Upper lobe of right lung (tissue), 1 donor: ENCODE measurements at regions not wholly inside any gene's neighbourhood (a gene's known extent, or its start where the extent isn't known, plus 50 kb on each side); places are given as distances from the start of the nearest gene placed in this dataset.
"Not testable (repeated sequence)": the region's sequence is repeated elsewhere in the genome, so short reads cannot be mapped to it uniquely, and the experiment has no call there.

Experiments used
- ATAC-seq: fragments of 200-7000 bp; cut with Tn5 transposase; one replicate; pipeline ENCODE4 v1.9.1; 2020; ENCODE audit warnings: mild to moderate bottlenecking, moderate library complexity
- DNase-seq: peaks from one replicate; pipeline ENCODE4 v3.0.0-alpha.2; 2020
- H3K27ac ChIP-seq: fragments of 200-600 bp; one replicate; pipeline ENCODE4 v1.8.0; 2022
- H3K27me3 ChIP-seq: fragments of 200-600 bp; one replicate; pipeline ENCODE4 v1.8.0; 2022; ENCODE audit warnings: mild to moderate bottlenecking
- H3K36me3 ChIP-seq: fragments of 200-600 bp; one replicate; pipeline ENCODE4 v1.8.0; 2022
- H3K4me1 ChIP-seq: fragments of 200-600 bp; one replicate; pipeline ENCODE4 v1.8.0; 2022
- H3K4me3 ChIP-seq: fragments of 200-600 bp; one replicate; pipeline ENCODE4 v1.8.0; 2022; ENCODE audit warnings: mild to moderate bottlenecking
- H3K9me3 ChIP-seq: fragments of 200-600 bp; one replicate; pipeline ENCODE4 v1.8.0; 2022
- intact Hi-C: fragments of 100-400 bp; cut with DNase I; formaldehyde crosslinking; loops from one replicate; pipeline ENCODE4 v1.11.0; 2022
- TF ChIP-seq, protein P1 (sequence below): fragments of 200-600 bp; IDR thresholded peaks from one replicate; pipeline ENCODE4 v1.8.0; 2022; ENCODE audit warnings: antibody characterized with exemption
- donor health status: DM: no; HTN: yes; CAD: no; lungs with severe emphysema.

DNA sequence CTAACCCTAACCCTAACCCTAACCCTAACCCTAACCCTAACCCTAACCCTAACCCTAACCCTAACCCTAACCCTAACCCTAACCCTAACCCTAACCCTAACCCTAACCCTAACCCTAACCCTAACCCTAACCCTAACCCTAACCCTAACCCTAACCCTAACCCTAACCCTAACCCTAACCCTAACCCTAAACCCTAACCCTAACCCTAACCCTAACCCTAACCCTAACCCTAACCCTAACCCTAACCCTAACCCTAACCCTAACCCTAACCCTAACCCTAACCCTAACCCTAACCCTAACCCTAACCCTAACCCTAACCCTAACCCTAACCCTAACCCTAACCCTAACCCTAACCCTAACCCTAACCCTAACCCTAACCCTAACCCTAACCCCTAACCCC lies 80.6 kb upstream of the PLEKHG4B start:
- DNase-seq, H3K4me3 ChIP-seq: not testable (repeated sequence)

DNA sequence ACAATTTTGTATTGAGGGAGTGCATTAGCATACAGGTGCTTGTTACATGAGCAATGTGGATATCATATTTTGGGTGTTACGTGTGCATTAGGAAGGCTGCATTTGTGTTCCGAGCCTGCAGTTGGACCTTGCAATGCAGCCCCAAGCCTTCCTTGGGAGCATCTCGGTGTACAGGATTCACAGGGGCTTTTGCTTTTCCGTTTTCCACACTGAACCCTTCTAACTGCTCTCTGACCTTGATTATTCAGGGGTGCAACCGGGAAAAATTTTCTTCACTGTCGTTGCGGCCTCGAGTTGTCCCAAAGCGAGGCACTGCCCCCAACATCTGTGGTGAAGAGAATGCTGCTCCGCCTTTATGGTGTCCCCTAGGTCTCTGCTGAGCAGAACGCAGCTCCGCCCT lies 80.1 kb upstream of the PLEKHG4B start:
- TF ChIP-seq, protein P1, sequence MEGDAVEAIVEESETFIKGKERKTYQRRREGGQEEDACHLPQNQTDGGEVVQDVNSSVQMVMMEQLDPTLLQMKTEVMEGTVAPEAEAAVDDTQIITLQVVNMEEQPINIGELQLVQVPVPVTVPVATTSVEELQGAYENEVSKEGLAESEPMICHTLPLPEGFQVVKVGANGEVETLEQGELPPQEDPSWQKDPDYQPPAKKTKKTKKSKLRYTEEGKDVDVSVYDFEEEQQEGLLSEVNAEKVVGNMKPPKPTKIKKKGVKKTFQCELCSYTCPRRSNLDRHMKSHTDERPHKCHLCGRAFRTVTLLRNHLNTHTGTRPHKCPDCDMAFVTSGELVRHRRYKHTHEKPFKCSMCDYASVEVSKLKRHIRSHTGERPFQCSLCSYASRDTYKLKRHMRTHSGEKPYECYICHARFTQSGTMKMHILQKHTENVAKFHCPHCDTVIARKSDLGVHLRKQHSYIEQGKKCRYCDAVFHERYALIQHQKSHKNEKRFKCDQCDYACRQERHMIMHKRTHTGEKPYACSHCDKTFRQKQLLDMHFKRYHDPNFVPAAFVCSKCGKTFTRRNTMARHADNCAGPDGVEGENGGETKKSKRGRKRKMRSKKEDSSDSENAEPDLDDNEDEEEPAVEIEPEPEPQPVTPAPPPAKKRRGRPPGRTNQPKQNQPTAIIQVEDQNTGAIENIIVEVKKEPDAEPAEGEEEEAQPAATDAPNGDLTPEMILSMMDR: no peak
- Histone ChIP-seq H3K27me3 (no peaks in the 10 kb centered on the region), H3K36me3 (no peaks in the 10 kb centered on the region), H3K27ac (no peak overlapping the region), H3K4me3 (no peak overlapping the region), H3K4me1 (no peaks in the 10 kb centered on the region), H3K9me3 (no peaks in the 10 kb centered on the region)
- DNase-seq (no peak), ATAC-seq (no peak)
- intact Hi-C loops: no loop called here

More for the DNA sequence above, 80.6 kb upstream of the PLEKHG4B start:
- H3K27me3 ChIP-seq, intact Hi-C loops, H3K27ac ChIP-seq, H3K9me3 ChIP-seq, H3K36me3 ChIP-seq, ATAC-seq, H3K4me1 ChIP-seq: not testable (repeated sequence)

DNA sequence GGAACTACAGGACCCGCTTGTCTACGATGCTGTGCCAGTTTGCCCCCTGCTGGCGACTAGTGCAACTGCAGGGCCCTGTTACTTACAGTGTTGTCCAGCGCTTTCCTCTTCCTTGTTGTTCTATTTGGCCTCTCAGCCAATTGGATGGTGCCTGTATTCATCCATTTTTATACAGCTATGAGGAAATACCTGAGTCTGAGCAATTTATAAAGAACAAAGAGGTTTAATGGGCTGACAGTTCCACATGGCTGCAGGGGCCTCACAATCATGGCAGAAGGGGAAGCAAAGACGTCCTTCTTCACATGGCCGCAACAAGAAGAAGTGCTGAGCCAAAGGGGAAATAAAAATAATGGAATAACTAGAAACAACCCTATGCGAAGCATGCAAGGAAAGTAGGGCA lies 78.7 kb upstream of the PLEKHG4B start:
- TF ChIP-seq, protein P1: no peak
- ATAC-seq (no peak), DNase-seq (no peak)
- intact Hi-C loops: no loop called here
- H3K36me3 ChIP-seq: no peaks in the 10 kb centered on the region
- no peaks in the 10 kb centered on the region for H3K4me1 ChIP-seq
- H3K27me3 ChIP-seq: no peaks in the 10 kb centered on the region
- no peak overlapping the region for H3K4me3 ChIP-seq
- no peaks in the 10 kb centered on the region for H3K9me3 ChIP-seq
- H3K27ac ChIP-seq: no peak overlapping the region

DNA sequence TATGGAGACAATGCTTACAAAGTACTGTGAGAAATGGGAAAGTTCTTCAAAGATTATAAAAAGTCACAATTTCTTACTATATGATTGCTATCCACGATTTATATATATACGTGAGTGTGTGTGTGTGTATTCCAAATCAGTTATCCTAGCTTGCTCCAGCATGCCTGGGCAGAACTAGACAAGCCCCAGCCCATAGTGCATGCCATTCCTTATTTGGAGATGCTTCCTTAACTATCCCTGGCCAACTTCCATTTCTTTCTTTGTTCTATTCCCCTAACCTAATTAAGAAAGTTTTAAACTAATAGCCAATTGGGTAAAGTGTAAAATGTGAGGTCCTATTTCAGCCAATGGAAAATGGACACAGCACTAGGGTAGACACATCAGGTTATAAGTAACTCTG lies 77.3 kb upstream of the PLEKHG4B start:
- intact Hi-C loops, H3K4me1 ChIP-seq, H3K9me3 ChIP-seq, DNase-seq, H3K27me3 ChIP-seq, H3K4me3 ChIP-seq, H3K36me3 ChIP-seq, H3K27ac ChIP-seq, ATAC-seq: not testable (repeated sequence)

DNA sequence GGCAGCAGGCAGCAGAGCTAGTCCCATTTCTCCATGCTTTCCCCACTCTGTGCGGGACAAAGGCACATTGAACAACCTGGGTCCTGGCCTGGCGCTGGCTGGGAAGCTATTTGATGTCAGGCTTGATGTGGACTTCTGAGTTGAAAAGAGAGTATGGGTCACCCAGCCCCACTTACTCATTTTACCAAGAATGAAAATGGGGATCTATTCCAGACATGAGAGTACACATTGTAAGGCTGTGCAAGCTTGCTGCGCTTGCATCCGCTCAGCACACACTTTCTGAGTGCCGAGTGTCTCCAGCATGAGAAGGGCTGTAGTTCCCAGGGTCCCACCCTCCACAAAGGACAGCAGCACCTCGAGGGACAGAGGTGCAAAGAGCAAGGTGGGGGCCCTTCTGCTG lies 71.7 kb upstream of the PLEKHG4B start:
- H3K36me3 ChIP-seq, ATAC-seq, H3K9me3 ChIP-seq, H3K4me1 ChIP-seq, DNase-seq, H3K27me3 ChIP-seq, H3K27ac ChIP-seq, intact Hi-C loops, H3K4me3 ChIP-seq: not testable (repeated sequence)

DNA sequence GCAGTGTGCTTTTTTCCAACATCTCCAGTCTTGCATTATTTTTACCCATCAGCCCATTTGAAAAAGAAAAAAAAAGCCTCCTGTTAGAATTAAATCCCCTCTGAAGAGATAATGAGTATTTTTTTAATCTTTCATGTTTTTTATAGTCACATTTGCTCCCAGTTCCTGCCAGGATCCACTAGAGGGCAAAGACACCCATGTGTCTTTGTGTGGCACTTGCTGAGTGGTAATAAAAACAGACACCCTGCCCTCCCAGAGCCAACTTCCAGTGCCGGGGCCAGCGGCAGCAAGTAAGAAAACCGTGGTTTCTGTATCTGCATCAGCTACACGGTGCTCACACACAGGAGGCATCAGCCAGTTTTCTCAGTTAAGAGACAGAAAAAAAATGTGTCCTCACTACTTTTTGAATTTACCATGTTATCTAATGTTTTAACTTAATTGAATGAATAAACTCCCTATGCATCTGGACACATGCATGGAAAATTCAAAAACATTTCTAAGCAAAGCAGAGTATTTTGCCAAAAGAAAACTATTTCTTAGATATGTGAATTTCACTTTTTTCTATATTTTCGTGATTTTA lies 70.2 kb upstream of the PLEKHG4B start:
- no peaks in the 10 kb centered on the region for H3K36me3 ChIP-seq
- H3K4me3 ChIP-seq: no peak overlapping the region
- no peak overlapping the region for H3K27ac ChIP-seq
- TF ChIP-seq, protein P1: no peak
- DNase-seq (no peak), ATAC-seq (no peak)
- no peaks in the 10 kb centered on the region for H3K9me3 ChIP-seq
- intact Hi-C loops: no loop called here
- no peaks in the 10 kb centered on the region for H3K27me3 ChIP-seq
- no peaks in the 10 kb centered on the region for H3K4me1 ChIP-seq

DNA sequence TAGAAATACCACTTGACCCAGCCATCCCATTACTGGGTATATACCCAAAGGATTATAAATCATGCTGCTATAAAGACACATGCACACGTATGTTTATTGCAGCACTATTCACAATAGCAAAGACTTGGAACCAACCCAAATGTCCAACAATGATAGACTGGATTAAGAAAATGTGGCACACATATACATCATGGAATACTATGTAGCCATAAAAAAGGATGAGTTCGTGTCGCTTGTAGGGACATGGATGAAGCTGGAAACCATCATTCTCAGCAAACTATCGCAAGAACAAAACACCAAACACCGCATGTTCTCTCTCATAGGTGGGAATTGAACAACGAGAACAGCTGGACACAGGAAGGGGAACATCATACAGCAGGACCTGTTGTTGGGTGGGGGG lies 68.1 kb upstream of the PLEKHG4B start:
- H3K27me3 ChIP-seq, intact Hi-C loops, H3K36me3 ChIP-seq: not testable (repeated sequence)

DNA sequence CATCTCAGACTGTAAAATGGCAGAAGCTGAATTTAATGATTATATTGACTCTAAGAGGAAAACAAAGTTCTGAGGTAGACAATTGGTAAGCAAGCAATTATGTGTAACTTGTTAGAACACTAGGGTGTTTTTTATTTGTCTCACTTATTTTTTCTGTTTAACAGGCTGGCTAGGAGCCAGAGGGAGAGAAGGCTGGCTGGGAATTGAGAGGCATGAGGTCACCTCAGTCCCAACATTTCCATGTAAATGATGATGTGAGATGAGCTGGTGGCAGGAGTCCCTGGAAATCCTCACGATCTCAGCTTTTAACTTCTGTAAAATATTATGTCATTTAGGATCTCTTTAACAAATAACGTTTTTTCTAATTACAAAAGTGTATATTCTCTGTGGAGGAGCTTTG lies 66.9 kb upstream of the PLEKHG4B start:
- DNase-seq, H3K27ac ChIP-seq, H3K9me3 ChIP-seq, H3K36me3 ChIP-seq, H3K27me3 ChIP-seq, intact Hi-C loops, H3K4me3 ChIP-seq, H3K4me1 ChIP-seq, ATAC-seq: not testable (repeated sequence)

More for the DNA sequence above, 68.1 kb upstream of the PLEKHG4B start:
- not testable (repeated sequence) for H3K4me1 ChIP-seq, ATAC-seq, DNase-seq, H3K27ac ChIP-seq, H3K4me3 ChIP-seq, H3K9me3 ChIP-seq
